GOT3 (cell line): ENCODE measurements at regions not wholly inside any gene's neighbourhood (a gene's known extent, or its start where the extent isn't known, plus 50 kb on each side); places are given as distances from the start of the nearest gene placed in this dataset.
"Not testable (repeated sequence)": the region's sequence is repeated elsewhere in the genome, so short reads cannot be mapped to it uniquely, and the experiment has no call there.

Source experiments
- DNase-seq: peaks from one replicate; lab custom pipeline; 2025; ENCODE audit warnings: mixed read lengths; lab: John Stamatoyannopoulos, UW

DNA sequence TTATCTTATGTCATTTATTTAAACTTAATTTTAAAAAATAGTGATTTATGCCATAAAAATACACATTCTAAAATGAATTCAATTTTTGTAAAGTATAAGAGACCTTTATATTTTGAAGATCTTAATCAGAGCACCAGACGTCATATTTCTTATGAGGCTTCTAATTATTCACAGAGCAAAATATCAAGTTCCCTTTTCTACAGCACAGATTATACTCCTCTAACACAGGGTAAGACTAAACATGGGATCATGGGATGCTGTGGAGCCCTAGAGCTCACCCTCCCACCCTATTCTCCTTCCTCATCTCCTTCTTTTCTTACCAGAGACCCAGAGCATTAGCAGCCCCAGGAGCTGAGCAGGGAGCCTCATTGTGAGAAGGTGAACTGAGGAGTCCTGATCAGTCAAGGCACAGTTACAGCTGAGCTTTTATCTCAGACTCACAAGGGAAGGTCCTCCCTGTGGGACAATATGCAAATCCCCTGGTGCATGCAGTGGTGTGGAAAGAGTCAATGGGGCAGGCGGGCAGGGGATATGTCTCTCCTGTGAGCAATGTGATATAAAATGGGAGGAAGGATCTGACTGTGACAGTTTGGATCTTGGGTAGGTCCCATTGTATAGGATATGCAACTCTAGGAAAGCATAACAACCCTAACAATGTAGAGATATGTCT lies 530.7 kb downstream of the RPIA start:
- DNase-seq = not testable (repeated sequence)

DNA sequence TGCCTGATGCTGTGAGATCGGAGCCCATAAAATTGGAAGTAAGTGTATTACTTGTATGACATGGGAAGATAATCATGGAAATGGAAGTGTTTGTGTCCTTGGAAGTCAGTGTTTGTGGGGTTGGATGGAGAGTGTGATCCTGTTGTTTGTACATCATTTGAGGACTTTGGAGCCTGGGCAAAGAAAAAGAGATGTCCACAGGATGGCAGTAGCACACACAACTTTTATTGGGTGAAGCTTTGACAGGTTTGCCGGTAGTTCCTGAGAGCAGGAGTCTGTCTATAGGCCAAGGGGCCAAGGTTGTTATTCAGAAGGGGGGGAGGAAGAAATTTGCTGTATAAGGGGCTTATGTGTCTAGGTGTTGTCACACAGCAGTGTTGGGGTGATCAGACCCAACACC lies 533.3 kb downstream of the RPIA start:
- DNase-seq = not testable (repeated sequence)

DNA sequence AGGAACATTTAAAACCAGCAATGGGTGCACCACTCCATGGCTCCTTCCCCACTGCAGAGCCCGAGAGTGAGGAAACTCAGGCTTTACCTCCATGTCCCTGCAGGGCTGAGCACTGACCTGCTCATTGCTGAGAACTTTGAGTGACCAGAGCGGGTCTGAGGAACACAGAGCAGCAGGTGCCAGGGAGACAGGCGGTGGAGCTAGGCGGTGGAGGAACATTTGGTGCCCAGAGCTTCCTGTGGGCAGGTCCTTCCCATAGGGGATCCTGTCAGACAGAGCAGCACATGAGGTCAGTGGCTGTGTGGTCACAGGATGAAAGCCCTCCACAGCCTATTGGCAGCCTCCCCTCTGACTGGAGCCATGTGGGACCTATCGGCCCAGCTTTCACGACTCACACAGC lies 538.5 kb downstream of the RPIA start:
- DNase-seq = not testable (repeated sequence)

DNA sequence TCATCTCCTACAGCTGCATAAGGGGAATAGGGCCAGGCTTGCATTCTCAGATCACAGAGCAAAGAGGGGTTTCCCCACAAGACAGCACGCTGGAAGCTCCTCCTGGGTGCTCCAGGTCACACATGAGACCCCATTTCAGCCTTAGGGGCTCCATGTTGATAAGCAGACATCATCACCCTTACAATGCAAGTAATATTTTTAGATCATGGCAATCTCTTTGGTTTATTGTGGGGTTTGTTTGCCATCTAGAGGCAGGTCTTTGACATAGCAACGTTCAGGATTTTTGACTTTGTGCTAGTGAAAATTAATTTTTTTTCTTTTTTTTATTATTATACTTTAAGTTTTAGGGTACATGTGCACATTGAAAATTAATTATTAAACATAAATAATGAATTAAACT lies 539.8 kb downstream of the RPIA start:
- not testable (repeated sequence) for DNase-seq

DNA sequence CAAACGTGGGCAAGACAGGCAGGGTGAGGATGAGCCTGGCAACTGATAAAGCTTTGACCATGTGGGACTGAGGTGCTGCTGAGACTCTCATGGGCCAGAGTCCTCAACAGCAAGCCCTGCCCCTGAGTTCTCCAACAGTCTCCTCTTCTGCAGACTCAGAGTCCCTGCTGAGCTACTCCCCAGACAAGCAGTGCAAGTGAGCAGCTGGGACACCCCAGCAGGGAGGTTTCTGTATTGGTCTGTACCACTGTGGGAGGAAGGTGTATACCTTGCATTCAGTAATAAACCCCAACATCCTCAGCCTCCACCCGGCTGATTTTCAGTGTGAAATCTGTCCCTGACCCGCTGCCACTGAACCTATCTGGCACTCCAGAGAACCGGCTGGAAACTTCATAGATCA lies 542.5 kb downstream of the RPIA start:
- not testable (repeated sequence) for DNase-seq

DNA sequence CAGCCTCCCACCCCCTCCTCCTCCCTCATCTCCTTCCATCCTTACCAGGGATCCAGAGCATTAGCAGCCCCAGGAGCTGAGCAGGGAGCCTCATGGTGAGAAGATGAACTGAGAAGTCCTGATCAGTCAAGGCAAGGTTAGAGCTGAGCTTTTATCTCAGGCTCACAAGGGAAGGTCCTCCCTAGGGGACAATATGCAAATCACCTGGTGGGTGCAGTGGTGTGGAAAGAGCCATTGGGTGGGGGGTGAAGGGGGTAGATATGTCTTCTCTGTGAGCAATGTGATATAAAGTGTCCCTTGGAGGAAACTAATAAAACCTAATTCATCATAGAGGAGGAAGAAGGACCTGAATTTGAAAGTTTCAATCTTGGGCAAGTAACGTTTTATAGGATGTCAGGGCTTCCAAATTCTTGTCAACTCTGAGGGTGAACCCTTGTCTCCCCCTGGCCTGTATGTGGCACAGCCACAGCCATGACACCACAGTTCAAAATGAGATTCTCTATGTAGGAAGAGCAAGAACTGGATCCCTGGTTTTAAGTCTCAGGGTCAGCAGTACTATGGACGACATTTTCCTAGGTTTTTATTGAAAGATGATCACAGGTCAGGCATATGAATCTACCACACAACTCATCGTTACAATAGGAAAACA lies 543.5 kb downstream of the RPIA start:
- DNase-seq = not testable (repeated sequence)

DNA sequence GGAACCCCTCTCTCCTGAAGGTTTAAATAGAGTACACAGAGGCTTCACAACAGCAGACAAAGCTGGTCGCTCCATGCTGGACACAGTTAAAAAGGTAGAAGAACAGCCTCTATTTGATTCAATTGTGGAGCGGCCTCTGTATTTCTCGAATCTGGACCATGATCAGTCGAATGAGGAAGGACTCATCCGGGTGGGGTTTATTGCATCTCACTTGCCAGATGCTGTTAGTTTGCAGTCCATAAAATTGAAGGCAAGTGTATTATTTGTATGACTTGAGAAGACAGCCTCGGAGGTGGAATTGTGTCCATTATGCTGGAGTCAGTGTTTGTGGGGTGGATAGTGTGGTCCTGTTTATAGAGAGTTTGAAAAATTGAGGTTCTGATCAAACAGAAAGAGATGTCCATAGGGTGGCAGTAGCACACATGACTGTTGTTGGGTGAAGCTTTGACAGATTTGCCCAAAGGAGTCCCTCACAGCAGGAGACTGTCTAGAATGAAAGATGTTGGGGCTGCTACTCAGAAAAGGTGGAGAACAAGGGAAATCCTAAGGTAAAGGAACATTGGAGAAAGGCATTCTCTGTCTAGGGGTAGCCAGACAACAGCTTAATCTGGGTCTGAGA lies 545.5 kb downstream of the RPIA start:
- DNase-seq = not testable (repeated sequence)

DNA sequence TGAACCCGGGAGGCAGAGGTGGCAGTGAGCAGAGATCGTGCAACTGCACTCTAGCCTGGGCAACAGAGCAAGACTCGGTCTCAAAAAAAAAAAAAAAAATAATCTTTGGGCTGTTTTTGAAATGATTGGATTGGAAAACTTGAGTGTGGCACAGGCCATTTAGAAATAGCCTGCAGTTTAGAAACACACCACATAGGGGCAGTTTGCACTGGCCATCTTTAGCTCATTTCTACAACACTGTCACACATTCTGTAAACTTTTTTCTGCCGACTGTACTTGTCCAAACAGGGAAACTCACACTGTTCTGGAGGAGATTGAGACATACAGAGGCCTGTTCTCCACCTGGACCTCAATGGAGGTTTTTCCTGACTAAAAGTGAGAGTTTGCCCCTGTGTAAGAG lies 546.3 kb downstream of the RPIA start:
- DNase-seq = not testable (repeated sequence)

DNA sequence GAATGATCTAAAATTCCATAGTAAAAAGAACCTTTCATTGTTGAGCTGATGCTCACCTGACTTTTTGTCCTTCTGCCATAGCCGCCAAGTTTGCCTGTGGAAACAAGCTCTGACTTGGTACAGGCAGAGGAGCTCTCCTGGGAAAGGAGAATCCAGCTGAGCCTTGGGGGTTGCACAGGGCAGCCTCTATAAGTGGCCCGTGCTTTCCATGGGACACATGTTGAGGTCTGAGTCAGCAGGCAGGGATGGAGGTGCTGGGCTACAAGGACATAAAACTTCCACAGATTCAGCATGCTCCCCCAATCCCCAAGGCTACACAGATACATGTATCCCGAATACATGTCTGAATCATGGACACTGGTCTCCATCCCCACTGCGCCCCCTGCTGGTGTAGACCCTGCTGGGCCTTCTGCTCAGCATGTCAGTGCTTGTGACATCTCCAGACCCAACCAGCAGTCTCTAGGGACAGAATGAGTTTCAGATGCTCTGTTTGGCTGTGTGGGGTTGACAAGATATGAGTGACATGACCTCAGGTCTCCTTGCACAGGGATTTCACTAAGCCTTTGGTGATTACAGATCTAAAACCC lies 551.7 kb downstream of the RPIA start:
- not testable (repeated sequence) for DNase-seq

DNA sequence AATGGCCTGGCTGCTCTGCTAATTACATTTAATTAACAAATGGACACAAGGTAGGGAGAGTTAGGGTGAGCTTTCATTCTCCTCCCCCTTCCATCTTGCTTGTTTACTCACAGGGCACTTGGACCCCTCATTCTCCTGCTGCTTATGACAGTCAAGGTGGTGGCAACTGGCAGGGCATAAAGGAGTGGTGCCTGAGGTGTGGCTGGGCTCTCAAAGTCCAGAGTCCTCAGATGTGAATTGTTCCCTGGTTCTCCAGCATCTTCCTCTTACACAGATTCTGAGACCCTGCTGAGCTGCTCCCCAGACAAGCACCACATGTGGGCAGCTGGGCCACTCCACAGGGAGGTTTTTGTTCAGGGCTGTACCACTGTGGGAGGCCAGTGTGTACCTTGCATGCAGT lies 552.9 kb downstream of the RPIA start:
- not testable (repeated sequence) for DNase-seq

DNA sequence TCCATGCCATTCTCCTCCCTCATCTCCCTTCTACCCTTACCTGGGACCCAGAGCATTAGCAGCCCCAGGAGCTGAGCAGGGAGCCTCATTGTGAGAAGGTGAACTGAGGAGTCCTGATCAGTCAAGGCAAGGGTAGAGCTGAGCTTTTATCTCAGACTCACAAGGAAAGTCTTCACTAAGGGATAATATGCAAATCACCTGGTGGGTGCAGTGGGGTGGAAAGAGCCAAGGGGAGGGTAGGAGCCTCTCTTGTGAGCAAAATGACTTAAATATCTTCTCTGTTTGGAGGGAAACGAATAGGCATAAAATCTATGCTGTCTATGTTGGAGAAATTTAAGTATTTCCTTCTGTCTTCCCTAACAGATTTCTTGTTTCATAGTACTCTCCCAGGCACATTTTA lies 554.0 kb downstream of the RPIA start:
- not testable (repeated sequence) for DNase-seq

DNA sequence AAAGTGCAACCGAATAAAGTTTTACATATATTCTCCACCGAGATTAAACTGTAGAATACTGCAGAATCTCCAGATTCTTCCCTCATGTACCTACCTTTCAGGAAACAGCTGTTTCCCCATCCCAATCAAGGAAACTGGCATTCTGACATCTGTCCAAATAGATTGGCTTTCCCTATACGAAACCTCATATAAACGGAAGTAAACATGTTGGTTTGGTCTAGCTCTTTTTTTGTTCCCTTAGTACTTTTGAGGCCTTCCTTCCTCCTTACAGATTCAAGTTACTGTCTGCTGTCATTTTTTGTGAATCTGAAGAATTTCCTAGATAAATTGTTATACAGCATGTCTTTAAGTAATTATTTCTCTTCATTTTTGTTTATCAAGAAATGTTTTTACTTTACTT lies 554.6 kb downstream of the RPIA start:
- not testable (repeated sequence) for DNase-seq

DNA sequence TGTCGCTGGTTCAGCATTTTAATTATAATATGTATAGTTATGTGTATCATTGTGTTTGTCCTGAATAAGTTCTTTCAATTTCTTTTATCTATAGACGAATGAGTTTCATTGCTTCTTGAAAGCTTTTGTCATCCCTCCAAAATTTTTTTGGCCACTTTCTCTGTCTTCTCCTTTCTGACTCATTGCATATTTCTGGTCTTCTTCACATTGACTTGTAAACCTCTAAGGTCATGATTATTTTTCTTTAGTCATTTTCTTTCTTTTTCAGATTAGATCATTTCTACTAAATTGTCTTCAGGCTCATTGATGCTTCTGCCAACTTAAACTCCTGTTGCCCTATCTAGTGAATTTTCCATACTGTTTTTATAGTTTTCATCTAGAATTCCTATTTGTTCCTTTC lies 555.1 kb downstream of the RPIA start:
- DNase-seq = not testable (repeated sequence)

DNA sequence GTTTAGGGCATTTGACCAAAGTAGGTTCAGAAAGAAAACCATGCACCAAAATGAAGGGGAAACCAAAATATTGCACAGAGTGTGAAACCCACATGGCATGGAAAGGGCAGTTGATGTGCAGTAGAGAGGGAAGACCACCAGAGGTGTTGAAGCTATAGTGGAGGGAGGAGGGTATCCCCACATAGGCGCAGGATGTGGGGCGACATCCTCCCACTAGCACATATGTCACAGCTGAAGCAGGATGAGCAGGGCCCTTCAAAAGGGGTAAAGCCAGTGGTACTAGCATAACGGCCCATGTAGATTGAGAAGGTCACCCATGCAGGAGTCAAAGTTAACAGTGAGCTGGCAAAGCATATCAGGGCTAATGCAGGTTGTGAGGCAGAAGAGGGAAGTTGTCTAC lies 563.5 kb downstream of the RPIA start:
- not testable (repeated sequence) for DNase-seq

DNA sequence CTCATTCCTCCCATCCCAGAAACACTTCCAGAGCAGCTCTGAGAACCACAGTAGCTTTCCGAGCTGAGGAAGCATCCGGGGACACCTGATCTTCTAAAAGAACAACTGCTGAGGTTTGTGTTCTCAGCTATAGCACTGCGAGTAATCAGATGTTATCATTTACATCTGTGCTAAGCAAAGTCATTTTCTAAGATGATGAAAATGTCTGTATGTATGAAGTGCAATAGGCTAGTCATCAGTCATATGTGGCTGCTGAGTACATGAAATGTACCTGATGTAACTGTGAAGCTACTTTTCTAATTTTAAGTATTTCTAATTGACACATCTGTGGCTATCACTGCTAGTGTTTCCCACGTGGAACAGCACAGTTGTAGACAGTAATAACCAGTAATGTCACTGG lies 582.0 kb downstream of the RPIA start:
- not testable (repeated sequence) for DNase-seq

DNA sequence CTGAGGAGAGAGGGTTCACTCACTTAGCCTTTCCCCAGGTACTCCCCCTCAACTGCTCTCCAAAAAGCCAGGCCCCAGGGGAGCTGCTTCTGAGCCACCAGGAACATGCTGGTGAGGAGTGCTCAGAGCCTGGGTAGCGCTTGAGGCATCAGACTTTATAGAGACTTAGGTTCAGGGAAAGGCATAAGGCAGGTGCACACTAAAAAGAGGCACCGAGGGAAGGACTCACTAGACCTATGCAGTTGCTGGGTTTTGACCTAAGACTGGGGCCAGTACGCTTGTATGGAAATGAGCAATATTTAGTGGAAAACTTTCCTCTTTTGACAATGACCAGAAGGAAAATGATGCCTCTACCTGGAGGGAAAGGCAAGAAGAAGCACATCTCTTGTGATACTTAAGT lies 589.1 kb downstream of the RPIA start:
- not testable (repeated sequence) for DNase-seq

DNA sequence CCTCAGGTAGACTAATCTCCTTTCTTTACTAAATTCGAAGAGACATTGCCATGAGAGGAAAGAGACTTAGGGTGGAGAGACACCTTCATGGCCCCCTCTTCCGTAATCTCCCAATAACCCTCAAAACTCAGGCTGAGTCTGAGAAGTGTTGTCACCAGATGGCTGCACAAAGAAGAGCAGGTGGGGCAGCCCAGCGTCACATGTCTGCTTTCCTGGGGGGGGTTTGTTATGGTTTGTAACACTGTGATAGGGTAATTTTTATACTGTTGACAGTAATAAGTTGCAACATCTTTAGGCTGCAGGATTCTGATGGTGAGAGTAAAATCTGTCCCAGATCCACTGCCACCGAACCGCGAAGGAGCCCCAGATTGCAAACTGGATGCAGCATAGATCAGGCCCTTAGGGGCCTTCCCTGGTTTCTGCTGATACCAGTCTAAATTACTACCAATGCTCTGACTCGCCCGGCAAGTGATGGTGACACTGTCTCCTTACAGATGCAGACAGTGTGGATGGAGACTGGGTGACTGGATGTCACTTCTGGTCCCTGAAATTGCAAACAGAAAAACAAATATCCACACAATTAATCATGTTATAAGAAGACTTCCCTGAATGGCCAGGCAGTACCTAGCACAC lies 595.1 kb downstream of the RPIA start:
- DNase-seq = not testable (repeated sequence)

DNA sequence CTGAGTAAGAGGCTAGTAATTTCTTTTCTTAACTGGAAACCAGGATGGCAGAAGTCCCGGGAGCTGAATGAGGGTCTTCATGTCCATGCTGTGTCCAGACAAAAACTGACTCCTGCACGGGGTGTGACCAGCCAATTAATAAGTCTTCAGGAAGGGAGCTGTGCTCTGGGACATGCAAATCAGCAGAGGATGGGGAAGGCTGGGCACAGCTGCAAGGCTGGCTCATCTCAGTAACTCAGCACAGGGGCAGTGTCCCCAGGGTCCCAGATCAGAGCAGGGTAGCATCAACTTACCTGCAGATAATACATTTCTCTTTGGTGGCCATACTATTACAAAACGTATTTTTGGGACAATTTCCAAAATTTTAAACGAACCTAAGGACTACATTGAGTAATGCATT lies 595.6 kb downstream of the RPIA start:
- DNase-seq = not testable (repeated sequence)

DNA sequence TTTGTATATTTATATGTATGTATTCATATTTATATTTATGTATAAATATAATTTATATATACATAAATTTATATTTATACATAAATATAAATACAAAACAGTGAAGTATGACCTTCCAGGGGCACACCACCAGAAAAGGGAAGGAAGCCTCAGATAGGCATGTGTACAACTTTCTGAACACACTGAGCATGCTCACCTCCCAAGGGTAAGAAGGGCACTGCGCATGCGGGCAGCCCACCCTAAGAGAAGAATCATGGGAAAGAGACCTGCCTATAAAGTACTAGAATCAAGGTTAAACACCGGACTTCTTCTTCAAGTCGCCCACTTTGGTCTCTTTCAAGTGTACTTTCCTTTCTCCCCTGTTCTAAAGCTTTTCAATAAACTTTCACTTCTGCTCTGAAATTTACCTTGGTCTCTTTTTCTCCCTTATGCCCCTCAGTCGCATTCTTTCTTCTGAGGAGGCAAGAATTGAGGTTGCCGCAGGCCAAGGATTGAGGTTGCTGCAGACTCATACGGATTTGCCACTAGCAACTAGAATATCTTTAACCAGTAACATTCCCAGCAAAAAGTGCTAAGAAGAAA lies 600.3 kb downstream of the RPIA start:
- not testable (repeated sequence) for DNase-seq

DNA sequence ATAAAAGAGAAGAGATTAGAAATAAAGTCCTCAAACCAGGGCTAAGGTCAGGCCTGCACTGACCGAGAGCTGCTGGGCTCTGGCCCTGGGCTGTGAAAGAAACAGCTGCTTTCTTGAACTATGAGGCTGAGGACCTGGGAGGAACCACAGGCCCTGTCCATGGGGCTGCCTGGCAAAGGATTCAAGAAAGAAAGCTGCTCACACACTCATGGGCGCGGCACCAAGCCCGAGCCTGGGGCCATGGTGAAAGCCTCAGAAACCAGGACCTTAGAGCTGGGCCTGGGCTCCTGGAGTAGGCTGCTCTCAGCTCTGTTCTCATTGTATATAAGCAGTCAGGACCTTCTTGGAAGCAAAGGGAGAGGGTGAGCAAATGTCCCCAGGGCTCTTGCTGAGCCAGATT lies 601.9 kb downstream of the RPIA start:
- not testable (repeated sequence) for DNase-seq

DNA sequence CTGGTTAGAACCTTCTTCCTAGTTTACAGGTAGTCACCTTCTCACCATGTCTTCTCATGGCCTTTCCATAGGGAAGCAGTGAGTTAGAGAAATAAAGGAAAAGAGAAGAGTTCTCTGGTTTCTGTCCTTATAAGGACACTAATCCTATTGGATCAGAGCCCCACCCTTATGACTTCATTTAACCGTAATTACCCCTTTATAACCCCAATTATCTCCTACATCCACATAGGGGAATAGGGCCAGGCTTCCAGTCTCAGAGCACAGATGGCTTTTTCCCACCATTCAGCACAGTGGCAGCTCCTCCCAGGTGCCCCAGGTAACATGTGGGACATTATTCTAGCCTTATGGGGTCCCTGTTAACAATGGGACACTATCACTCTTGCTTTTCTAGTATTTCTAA lies 602.9 kb downstream of the RPIA start:
- not testable (repeated sequence) for DNase-seq

DNA sequence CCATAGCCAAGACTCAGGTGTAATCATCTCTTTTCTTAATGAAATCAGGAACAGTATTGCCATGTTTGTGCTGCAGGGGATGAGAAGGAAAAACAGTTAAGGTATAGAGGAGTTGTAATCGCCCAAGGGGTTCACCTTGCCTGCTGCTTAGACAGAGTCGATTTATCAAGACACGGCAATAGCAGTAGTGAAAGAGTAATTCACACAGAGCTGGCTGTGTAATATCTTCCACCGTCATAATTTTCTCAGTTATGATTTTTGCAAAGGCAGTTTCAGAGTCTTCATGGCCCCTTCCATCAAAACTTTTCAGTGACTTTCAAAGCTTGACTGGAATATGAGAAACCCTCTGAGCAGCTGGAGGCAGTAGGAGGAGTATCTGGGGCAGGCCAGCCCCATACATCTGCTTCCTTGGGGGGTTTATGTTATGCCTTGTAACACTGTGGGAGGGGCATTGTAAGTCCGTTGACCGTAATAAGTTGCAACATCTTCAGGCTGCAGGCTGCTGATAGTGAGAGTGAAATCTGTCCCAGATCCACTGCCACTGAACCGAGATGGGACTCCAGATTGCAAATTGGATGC lies 605.4 kb downstream of the RPIA start:
- DNase-seq = not testable (repeated sequence)
